ENCODE measurements at regions not wholly inside any gene's neighbourhood (a gene's known extent, or its start where the extent isn't known, plus 50 kb on each side); places are given as distances from the start of the nearest gene placed in this dataset.
A peak's percentile ranks its signal among the peaks of the same experiment; 100 is the strongest.
"Not testable (repeated sequence)": the region's sequence is repeated elsewhere in the genome, so short reads cannot be mapped to it uniquely, and the experiment has no call there.

GRCh38 chr21:33993286-33994231, 78.0 kb upstream of the ATP5PO start:
- DNase-seq (ENCODE audit: low read depth in 2 of 2): no peak

- not testable (repeated sequence) for DNase-seq (ENCODE audit: low read depth in 2 of 2)
These were observed 76.8 kb upstream of the ATP5PO start for GRCh38 chr21:33992412-33992811.

DNA sequence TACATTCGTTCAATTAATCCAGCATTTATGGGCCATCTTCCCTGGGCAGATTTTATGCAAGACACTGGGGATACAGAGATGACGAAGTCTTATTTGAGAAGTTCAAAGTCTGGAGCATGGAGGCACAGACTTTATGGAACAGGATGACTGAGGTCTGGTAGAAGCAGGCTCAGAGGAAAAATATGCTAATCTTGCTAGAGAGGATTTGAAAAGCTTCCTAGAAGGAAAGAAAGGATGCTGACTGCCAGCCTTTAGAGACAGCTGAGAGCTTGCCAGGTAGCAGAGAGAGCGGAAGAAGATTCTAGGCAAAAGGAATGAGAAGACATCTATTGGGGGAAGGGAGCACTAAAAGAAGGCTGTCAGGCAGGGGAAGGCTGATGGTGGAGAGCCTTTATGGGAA, 75.5 kb upstream of the ATP5PO start:
- no peak for DNase-seq (ENCODE audit: low read depth in 2 of 2)

GRCh38 chr21:33989440-33989839, 73.8 kb upstream of the ATP5PO start:
- DNase-seq (ENCODE audit: low read depth in 2 of 2): no peak

DNA sequence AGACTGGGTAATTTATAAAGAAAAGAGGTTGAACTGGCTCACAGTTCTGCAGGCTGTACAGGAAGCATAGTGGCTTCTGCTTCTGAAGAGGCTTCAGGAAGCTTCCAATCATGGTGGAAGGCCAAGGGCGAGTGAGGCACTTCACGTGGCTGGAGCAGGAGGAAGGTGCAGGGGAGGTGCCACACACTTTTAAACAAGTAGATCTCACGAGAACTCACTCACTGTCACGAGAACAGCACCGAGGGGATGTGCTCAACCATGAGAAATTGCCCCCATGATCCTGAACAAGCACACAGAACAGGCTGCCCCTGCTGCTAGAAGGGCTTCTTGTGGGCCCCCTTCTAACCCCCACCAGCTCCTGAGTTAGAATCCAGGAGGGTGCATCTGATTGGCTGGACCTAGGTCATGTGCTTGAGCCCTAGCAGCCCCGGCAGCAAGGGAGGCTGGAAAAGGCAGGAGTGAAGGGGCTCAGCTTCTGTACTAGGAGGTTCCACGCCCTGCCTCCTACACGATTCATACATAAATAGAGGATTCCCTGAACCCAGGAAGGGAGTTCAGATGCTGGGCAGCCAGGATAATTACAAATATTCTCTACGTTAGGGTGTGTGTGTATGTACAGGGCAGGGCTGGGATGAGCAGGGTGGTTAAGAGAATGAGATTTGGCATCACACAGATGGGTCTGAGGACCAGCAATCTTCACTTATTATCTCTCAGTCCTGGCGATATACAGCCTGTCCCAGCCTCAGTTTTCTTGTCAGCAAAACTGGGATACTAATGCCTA, 72.8 kb upstream of the ATP5PO start:
- no peak for DNase-seq (ENCODE audit: low read depth in 2 of 2)

DNA sequence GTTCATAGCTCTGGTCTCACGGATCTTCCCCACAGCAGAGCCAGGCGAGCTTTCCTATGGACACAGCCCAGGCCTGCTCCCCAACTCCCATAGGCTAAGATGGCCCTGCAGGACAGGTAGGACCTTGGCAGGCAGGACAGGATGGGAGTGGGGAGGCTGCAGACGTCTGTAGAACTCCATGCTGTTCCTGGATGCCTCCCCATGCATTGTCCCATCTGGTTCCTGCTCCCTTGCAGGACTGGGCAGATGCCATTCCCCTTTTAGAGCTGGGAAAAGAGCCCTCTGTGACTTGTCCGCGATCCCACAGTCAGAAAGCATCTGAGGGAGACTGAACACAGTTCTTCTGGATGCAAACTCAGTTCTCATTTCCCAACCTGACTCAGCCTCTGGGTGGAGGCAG, 71.9 kb upstream of the ATP5PO start:
- DNase-seq (ENCODE audit: low read depth in 2 of 2): no peak

- no peak for DNase-seq (ENCODE audit: low read depth in 2 of 2)
These were observed 69.8 kb upstream of the ATP5PO start for GRCh38 chr21:33985117-33986050.

DNA sequence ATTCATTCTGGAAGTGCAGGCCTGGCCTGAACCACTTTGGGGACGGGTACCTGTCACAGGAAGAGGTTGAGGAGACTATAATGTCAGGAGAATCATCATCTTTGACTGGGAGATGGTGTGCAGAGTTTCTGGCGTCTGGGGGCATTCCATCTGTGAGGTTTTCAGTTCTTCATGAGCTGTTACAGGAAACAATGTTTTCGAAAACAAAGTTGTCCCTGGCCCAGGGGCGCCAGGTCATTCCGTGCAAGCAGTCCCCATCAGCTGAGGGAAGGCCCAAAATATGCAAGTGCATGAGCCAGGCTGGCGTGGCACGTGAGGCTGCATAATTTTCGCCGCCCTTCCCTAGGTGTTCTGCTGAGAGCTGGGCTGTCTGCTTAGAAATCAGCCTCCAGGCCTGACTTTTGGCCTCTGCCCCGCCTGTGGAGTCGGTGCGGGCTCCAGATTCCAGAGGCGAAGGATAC, 68.4 kb upstream of the ATP5PO start:
- DNase-seq (ENCODE audit: low read depth in 2 of 2): no peak

DNA sequence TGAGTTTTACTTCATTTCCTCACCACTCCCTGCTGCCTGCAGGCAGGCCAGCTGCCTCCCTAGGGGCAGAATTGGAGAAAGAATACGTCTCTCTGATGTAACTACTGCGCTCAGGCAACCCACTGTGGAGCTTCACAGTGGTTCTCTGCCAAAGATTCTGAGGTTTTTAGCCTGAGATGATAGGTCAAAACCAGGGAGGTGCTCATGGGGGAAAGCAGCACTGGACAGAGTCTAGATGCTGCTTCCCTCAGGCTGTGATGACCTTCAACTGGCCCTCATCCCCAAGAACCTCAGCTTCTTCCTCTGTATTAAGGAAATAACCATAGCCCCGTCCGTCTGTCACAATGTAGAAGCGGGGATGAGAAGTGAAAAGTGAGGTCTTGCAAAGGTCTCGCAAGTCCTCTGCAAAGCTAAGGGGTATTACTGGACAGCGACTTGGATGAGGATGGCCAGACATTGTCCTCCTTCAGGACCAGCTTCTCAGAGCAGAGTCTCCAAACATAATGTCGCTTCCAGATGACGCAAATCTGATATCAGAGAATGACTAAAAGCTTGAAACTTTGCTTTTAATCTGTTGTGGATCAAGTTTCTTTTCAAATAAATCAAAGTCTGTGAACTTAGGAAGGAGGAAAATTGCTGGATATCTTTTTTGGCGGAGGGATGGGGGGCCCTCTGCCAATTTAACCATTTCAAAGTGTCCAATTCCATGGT, 65.9 kb upstream of the ATP5PO start:
- no peak for DNase-seq (ENCODE audit: low read depth in 2 of 2)

- DNase-seq (ENCODE audit: low read depth in 2 of 2): no peak
These were observed 64.8 kb upstream of the ATP5PO start for GRCh38 chr21:33980276-33980916.

DNA sequence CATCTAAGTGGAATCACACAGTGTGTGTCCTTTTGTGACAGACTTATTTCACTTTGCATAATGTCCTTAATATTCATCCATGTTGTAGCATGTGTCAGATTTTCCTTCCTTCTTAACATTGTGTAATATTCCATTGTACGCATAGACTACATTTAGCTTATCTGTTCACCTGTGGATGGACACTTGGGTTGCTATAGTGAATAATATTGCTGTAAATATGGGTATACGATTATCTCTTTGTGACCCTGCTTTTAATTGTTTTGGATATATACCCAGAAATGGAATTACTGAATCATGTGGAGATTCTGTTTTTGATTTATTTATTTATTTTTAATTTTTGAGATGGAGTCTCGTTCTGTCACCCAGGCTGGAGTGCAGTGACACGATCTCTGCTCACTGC, 63.0 kb upstream of the ATP5PO start:
- DNase-seq (ENCODE audit: low read depth in 2 of 2): no peak

- no peak for DNase-seq (ENCODE audit: low read depth in 2 of 2)
These were observed 62.2 kb upstream of the ATP5PO start for GRCh38 chr21:33977721-33978369.

GRCh38 chr21:33977017-33977720, 61.6 kb upstream of the ATP5PO start:
- no peak for DNase-seq (ENCODE audit: low read depth in 2 of 2)

GRCh38 chr21:33976082-33977016, 60.7 kb upstream of the ATP5PO start:
- DNase-seq (ENCODE audit: low read depth in 2 of 2): peak; percentile 94 to 96

DNA sequence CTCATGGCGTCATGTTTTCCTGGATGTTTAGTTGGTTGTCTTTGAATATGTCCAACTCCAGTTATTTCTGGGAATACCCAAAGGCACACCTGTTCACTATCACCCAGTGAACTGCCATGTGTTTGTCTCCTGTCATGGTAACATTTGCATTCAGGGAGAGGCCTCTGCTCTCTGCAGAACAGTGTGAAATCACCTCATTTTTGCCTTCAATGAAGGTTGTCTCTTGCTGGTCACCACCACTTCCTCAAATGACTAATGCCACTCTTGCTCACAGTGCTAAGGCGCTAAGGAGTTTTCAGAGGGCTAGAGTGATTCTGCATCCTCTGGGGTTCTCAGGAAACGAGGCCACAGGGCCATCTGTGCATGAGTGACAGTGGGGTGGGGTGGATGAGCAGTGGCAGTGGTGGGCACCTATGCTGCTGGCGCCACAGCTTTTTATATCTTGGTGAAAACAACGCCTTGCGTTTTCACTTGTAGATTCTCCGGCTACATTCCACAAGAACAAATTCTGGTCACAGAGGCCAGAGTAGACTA, 60.0 kb upstream of the ATP5PO start:
- DNase-seq (ENCODE audit: low read depth in 2 of 2): no peak

GRCh38 chr21:33974513-33975468, 59.2 kb upstream of the ATP5PO start:
- DNase-seq (ENCODE audit: low read depth in 2 of 2): no peak

DNA sequence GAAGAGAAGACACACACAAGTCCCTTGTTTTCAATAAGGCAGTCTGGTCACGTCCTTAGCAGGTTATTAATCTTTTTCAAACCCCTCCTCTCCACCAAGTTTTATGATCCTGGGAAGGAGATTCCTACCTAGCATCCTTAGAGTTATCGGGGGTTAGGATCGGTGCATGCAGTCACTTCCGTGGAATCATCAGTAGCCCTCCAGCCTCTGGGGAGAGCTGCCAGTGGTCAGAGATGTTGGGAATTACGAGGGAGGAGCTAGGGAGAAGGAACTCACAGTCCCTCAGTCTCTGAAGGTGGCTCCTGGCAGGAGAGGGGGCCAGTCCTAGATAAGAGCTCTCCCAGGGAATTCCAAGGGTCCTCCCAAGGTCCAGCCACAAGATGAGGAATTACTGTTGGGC, 57.7 kb upstream of the ATP5PO start:
- no peak for DNase-seq (ENCODE audit: low read depth in 2 of 2)
